A549 (cell line): ENCODE measurements at regions not wholly inside any gene's neighbourhood (a gene's known extent, or its start where the extent isn't known, plus 50 kb on each side); places are given as distances from the start of the nearest gene placed in this dataset.

Source experiments
- EP300 ChIP-seq, 2 experiments: fragments of >200 bp; sonication (Bioruptor Twin); formaldehyde crosslinking; IDR thresholded peaks; 2 replicates in 1 of 2; 3 replicates in 1 of 2; pipeline ENCODE4 v1.6.1; 2016 to 2017
- FOSL2 ChIP-seq, 2 experiments: fragments of 450-650 bp in 1 of 2; fragments of >200 bp in 1 of 2; sonication (Bioruptor Twin) in 1 of 2; formaldehyde crosslinking; IDR thresholded peaks; 2 replicates each; pipeline versions ENCODE4 v1.5.0 to v1.6.1; 2016 to 2020; ENCODE audit warnings: mild to moderate bottlenecking in 1 of 2, moderate library complexity in 1 of 2
- JUN ChIP-seq, 2 experiments: fragments of >200 bp; sonication (Bioruptor Twin); formaldehyde crosslinking; IDR thresholded peaks; 2 replicates in 1 of 2; 3 replicates in 1 of 2; pipeline ENCODE4 v1.6.1; 2016 to 2017
- JUNB ChIP-seq: fragments of >200 bp; sonication (Bioruptor Twin); formaldehyde crosslinking; IDR thresholded peaks from 2 replicates; pipeline ENCODE4 v1.6.1; 2016
- PHF8 ChIP-seq: fragments of 200-600 bp; sonication (generic); IDR thresholded peaks from 2 replicates; pipeline ENCODE4 v1.6.1; 2016; ENCODE audit warnings: low read depth, mild to moderate bottlenecking, antibody characterized with exemption, moderate library complexity, borderline replicate concordance
- RCOR1 ChIP-seq: fragments of 150-350 bp; IDR thresholded peaks from 2 replicates; pipeline ENCODE4 v1.6.1; 2014; ENCODE audit warnings: antibody characterized with exemption, low read length, low read depth
- ZFP36 ChIP-seq: fragments of 450-650 bp; IDR thresholded peaks from 2 replicates; pipeline ENCODE4 v1.6.1; 2014; ENCODE audit warnings: borderline replicate concordance; ENCODE audit not compliant: partially characterized antibody
- TF ChIP-seq, protein P1 (sequence below): fragments of >200 bp; sonication (Bioruptor Twin); formaldehyde crosslinking; IDR thresholded peaks from 3 replicates; pipeline ENCODE4 v1.5.1; 2016
- TF ChIP-seq, protein P2 (sequence below): IDR thresholded peaks from 2 replicates; pipeline ENCODE4 v1.6.1; 2012

- no peak for TF ChIP-seq RCOR1
- no peak for TF ChIP-seq EP300 (IDR thresholded peaks at IDR 0.05)
- TF ChIP-seq PHF8: no peak
- no peak for TF ChIP-seq JUNB
- TF ChIP-seq, protein P1, sequence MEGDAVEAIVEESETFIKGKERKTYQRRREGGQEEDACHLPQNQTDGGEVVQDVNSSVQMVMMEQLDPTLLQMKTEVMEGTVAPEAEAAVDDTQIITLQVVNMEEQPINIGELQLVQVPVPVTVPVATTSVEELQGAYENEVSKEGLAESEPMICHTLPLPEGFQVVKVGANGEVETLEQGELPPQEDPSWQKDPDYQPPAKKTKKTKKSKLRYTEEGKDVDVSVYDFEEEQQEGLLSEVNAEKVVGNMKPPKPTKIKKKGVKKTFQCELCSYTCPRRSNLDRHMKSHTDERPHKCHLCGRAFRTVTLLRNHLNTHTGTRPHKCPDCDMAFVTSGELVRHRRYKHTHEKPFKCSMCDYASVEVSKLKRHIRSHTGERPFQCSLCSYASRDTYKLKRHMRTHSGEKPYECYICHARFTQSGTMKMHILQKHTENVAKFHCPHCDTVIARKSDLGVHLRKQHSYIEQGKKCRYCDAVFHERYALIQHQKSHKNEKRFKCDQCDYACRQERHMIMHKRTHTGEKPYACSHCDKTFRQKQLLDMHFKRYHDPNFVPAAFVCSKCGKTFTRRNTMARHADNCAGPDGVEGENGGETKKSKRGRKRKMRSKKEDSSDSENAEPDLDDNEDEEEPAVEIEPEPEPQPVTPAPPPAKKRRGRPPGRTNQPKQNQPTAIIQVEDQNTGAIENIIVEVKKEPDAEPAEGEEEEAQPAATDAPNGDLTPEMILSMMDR: no peak
- TF ChIP-seq JUN (IDR thresholded peaks at IDR 0.05): no peak
- no peak for TF ChIP-seq FOSL2 (IDR thresholded peaks at IDR 0.05)
- no peak for TF ChIP-seq FOSL2 (CRISPR knock-in tag; IDR thresholded peaks at IDR 0.05)
- no peak for TF ChIP-seq ZFP36
- TF ChIP-seq, protein P2, sequence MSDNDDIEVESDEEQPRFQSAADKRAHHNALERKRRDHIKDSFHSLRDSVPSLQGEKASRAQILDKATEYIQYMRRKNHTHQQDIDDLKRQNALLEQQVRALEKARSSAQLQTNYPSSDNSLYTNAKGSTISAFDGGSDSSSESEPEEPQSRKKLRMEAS: no peak
Measured at GRCh38 chr11:31936312-31936711, 125.2 kb upstream of the PAX6 start.
